Nephron progenitor cell (in vitro differentiated cells): ENCODE measurements at regions not wholly inside any gene's neighbourhood (a gene's known extent, or its start where the extent isn't known, plus 50 kb on each side); places are given as distances from the start of the nearest gene placed in this dataset.

Experiments used
- DNase-seq: peaks from one replicate; pipeline ENCODE4 v3.0.0; 2021
- H3K27ac Mint-ChIP-seq: 2 replicates; pipeline ENCODE4 v1.8.0; 2021; ENCODE audit warnings: mild to moderate bottlenecking, moderate library complexity, mixed read lengths
- H3K27me3 Mint-ChIP-seq: 2 replicates; pipeline ENCODE4 v1.8.0; 2021; ENCODE audit warnings: mild to moderate bottlenecking, low read depth, mixed read lengths; ENCODE audit not compliant: poor library complexity
- H3K36me3 Mint-ChIP-seq: 2 replicates; pipeline ENCODE4 v1.8.0; 2021; ENCODE audit warnings: low read depth, mixed read lengths
- H3K4me1 Mint-ChIP-seq: 2 replicates; pipeline ENCODE4 v1.8.0; 2021; ENCODE audit warnings: mixed read lengths
- H3K4me3 Mint-ChIP-seq: 2 replicates; pipeline ENCODE4 v1.8.0; 2021; ENCODE audit warnings: mild to moderate bottlenecking, moderate library complexity, mixed read lengths
- H3K9me3 Mint-ChIP-seq: 2 replicates; pipeline ENCODE4 v1.8.0; 2021; ENCODE audit warnings: mild to moderate bottlenecking, moderate library complexity, mixed read lengths
- TF ChIP-seq, protein P1 (sequence below): fragments of 200-600 bp; sonication (generic); IDR thresholded peaks from 2 replicates; pipeline ENCODE4 v1.5.0; 2021; ENCODE audit warnings: antibody characterized with exemption

DNA sequence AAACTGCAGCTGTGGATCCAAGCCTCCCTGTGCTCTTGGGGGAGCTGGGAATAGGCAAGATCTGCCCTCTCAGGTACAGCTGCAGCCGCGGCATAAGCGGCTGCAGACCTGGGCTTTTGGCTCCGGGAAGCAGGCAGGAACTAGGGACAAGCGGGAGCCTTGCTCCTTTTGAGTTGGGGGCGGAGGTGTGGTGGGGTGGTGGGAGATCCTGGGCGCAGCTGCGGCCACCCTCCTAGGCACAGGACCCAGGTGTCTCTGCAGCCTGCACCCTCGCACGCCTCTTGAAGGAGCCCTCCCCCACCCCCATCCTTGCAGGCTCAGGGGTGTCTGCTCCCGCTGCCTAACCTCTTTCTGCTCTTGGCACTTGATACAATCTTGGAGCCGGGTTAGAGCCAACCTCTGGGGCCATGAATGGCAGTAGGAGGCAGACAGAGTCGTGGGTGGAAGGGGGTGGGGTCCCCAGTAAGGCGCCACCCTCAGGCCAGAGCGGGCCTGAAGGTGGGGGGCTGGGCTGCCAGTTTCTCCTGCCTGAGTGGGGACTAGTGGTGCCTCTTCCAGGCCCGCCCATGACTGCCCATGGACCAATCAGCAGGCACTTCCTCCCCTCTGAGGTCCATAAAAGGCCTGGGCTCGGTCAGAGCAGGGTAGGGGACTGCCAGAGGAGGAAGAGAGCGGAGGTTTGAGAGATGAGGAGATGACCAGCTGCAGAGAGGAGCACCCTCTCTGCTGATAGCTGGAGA is 267.6 kb upstream of the TNC start:
- Mint-ChIP-seq H3K4me3 (no peak overlapping the region), H3K36me3 (peaks cover 15% of the 10 kb centered on the region)

DNA sequence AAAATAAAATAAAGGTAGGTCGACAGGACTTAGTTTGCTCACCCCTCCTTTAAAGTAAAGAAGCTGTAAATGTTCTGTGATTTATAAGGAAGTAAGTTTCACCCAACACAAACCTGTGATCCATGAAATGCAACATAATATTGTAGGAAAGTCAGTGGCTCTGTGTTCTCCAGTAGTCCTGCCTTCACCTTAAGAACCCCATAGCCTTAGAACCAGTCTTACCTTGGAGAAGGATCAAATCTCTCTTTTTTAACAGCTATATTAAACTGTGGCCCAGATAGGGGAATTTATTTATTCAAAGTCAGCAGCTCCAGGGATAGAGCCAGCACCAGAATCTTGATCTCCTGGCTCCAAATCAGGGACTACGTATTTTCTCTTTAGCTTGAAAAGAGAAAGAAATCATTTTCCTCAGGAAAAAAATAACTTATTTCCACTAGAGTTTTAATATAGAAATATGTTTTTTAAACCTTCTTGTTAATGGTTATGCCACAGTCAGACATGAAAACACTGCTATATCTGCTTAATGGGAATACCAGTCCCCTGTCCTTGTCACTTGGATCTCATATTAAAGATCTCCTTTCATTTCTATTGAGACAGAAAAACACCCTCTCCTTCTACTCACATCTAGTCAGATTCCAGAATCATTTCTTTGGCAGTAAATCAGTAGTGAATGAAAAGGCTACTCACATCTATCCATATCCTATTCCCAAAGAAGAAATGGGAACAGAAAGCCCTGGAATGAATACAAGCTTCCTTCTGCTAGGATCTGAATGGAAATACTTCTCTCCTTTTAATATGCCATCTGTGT is 269.2 kb upstream of the TNC start:
- no peaks in the 10 kb centered on the region for H3K27me3 Mint-ChIP-seq
- H3K9me3 Mint-ChIP-seq = peaks cover 27% of the 10 kb centered on the region
- H3K36me3 Mint-ChIP-seq = peaks cover 6% of the 10 kb centered on the region
- no peak overlapping the region for H3K4me3 Mint-ChIP-seq
- no peak overlapping the region for H3K27ac Mint-ChIP-seq
- peaks cover 58% of the 10 kb centered on the region for H3K4me1 Mint-ChIP-seq
- no peak for DNase-seq
- TF ChIP-seq, protein P1, sequence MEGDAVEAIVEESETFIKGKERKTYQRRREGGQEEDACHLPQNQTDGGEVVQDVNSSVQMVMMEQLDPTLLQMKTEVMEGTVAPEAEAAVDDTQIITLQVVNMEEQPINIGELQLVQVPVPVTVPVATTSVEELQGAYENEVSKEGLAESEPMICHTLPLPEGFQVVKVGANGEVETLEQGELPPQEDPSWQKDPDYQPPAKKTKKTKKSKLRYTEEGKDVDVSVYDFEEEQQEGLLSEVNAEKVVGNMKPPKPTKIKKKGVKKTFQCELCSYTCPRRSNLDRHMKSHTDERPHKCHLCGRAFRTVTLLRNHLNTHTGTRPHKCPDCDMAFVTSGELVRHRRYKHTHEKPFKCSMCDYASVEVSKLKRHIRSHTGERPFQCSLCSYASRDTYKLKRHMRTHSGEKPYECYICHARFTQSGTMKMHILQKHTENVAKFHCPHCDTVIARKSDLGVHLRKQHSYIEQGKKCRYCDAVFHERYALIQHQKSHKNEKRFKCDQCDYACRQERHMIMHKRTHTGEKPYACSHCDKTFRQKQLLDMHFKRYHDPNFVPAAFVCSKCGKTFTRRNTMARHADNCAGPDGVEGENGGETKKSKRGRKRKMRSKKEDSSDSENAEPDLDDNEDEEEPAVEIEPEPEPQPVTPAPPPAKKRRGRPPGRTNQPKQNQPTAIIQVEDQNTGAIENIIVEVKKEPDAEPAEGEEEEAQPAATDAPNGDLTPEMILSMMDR = no peak

More for the DNA sequence above, 267.6 kb upstream of the TNC start:
- H3K4me1 Mint-ChIP-seq = peaks cover 42% of the 10 kb centered on the region
- no peak overlapping the region for H3K27ac Mint-ChIP-seq
- H3K9me3 Mint-ChIP-seq = peaks cover 44% of the 10 kb centered on the region
- peaks cover 9% of the 10 kb centered on the region for H3K27me3 Mint-ChIP-seq
- no peak for DNase-seq
- TF ChIP-seq, protein P1 = no peak

GRCh38 chr9:115391168-115391825 is 273.3 kb upstream of the TNC start:
- Mint-ChIP-seq H3K9me3 (peaks cover 3% of the 10 kb centered on the region), H3K4me3 (peak overlapping the region; percentile 21), H3K4me1 (peaks cover 71% of the 10 kb centered on the region), H3K27ac (peak overlapping the region; percentile 81), H3K36me3 (no peaks in the 10 kb centered on the region), H3K27me3 (no peaks in the 10 kb centered on the region)
- TF ChIP-seq, protein P1 = no peak
- DNase-seq = no peak

GRCh38 chr9:115393976-115394775 is 276.2 kb upstream of the TNC start:
- no peak for DNase-seq
- H3K27ac Mint-ChIP-seq = no peak overlapping the region
- no peaks in the 10 kb centered on the region for H3K36me3 Mint-ChIP-seq
- H3K4me3 Mint-ChIP-seq = no peak overlapping the region
- TF ChIP-seq, protein P1 = no peak
- H3K4me1 Mint-ChIP-seq = peaks cover 58% of the 10 kb centered on the region
- no peaks in the 10 kb centered on the region for H3K9me3 Mint-ChIP-seq
- H3K27me3 Mint-ChIP-seq = no peaks in the 10 kb centered on the region

DNA sequence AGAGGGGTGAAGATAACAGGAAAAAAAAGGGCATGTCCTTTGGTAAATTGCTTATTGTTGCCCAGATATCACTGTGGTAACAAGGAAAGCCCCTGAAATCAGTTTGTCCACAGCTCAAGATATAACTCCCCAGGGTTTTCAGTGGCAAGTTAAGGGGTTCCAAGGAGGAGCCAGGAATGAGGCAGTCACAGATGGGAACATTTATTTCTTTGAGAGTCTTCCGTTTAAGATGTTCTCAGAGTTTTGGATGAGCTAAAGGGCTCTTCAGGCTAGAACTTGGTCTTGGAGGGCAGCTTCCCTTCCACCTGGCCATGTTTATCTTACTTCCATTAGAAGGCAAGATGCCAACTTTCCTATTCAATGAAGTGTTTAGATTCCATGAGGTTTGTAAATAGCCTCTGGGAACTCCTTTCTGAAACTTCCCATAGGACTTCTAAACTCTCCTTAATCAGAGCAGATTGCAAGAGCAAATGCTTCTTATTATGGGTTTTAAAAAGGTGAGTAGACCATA is 277.6 kb upstream of the TNC start:
- no peaks in the 10 kb centered on the region for H3K27me3 Mint-ChIP-seq
- H3K9me3 Mint-ChIP-seq = no peaks in the 10 kb centered on the region
- DNase-seq = no peak
- H3K4me1 Mint-ChIP-seq = peaks cover 57% of the 10 kb centered on the region
- H3K4me3 Mint-ChIP-seq = no peak overlapping the region
- no peak overlapping the region for H3K27ac Mint-ChIP-seq
- TF ChIP-seq, protein P1 = no peak
- no peaks in the 10 kb centered on the region for H3K36me3 Mint-ChIP-seq
